ENCODE measurements at regions not wholly inside any gene's neighbourhood (a gene's known extent, or its start where the extent isn't known, plus 50 kb on each side); places are given as distances from the start of the nearest gene placed in this dataset.
"Not testable (repeated sequence)": the region's sequence is repeated elsewhere in the genome, so short reads cannot be mapped to it uniquely, and the experiment has no call there.

DNA sequence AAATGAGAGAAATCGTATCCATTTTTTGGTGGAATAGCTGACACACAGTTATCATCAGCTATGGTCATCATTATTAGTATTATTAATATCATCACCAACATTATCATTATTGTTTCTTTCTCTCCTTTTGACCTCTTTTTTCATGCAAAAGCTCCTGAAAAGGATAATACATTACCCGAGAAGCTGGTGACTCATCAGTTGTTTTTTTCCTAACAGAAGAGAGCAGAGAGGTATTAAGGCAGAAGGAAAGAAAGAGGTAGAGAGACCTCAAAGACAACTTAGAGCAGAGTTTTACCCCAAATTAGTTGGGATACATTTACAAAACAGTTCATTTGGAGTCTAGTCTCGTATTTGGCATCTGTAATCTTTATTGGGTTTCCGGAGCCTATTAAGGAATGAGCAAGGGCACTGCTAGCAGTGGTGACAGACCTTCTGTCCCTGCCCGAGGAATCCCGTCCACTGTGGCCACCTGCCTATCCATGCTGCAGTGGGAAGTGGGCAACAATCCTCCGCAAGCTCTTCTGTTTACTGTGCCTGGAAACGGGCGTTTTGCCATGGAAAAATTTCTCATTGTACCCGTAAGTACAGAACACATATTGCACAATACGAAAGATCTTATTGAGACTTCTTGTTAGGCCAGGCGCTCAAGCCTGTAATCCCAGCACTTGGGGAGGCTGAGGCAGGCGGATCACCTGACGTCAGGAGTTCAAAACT is 170.0 kb upstream of the MKLN1 start:
- Histone ChIP-seq H3K9me3 (ENCODE audit: control insufficient read depth in 4 of 4, insufficient read depth in 3 of 4, low read length in 3 of 4) (no peaks in the 10 kb centered on the region), H3K27ac (ENCODE audit: low read depth in 1 of 2, low read length in 1 of 2) (no peak overlapping the region), H3K4me1 (ENCODE audit: control insufficient read depth in 5 of 5, insufficient read depth in 5 of 5, low read length in 5 of 5) (no peaks in the 10 kb centered on the region), H3K4me3 (no peak overlapping the region), H3K27me3 (ENCODE audit: control insufficient read depth in 3 of 3, insufficient read depth in 3 of 3, low read length in 2 of 3) (no peaks in the 10 kb centered on the region), H3K36me3 (ENCODE audit: control insufficient read depth in 4 of 4, insufficient read depth in 4 of 4, low read length in 4 of 4) (no peaks in the 10 kb centered on the region), H3K9ac (ENCODE audit: insufficient read depth in 1 of 2, low read length in 2 of 2) (no peak overlapping the region)
- 72 to 81% methylated on average over 14 of the region's 14 CpGs for WGBS, 2 donors
- peak in 2 of 3 donors; percentile 3 to 12 for DNase-seq
- TF ChIP-seq, protein P1, sequence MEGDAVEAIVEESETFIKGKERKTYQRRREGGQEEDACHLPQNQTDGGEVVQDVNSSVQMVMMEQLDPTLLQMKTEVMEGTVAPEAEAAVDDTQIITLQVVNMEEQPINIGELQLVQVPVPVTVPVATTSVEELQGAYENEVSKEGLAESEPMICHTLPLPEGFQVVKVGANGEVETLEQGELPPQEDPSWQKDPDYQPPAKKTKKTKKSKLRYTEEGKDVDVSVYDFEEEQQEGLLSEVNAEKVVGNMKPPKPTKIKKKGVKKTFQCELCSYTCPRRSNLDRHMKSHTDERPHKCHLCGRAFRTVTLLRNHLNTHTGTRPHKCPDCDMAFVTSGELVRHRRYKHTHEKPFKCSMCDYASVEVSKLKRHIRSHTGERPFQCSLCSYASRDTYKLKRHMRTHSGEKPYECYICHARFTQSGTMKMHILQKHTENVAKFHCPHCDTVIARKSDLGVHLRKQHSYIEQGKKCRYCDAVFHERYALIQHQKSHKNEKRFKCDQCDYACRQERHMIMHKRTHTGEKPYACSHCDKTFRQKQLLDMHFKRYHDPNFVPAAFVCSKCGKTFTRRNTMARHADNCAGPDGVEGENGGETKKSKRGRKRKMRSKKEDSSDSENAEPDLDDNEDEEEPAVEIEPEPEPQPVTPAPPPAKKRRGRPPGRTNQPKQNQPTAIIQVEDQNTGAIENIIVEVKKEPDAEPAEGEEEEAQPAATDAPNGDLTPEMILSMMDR (IDR thresholded peaks at IDR 0.05; ENCODE audit: control extremely low read depth, extremely low read depth), result no peak
- peak; percentile 34 for ATAC-seq (ENCODE audit: insufficient read depth, low FRiP score)

DNA sequence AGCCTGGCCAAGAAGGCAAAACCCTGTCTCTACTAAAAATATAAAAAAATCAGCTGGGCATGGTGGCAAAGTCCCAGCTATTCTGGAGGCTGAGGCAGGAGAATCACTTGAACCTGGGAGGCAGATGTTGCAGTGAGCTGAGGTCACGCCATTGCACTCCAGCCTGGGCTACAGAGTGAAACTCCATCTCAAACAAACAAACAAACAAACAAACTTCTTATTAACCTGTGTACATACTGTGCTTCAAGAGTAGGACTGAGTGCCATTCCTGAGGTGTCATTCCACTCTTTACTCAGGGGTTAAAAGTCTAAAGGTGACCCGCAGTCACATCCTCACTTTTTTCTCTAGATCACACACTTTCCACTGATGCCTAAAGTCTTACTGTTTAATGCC is 169.4 kb upstream of the MKLN1 start:
- H3K9me3 ChIP-seq (ENCODE audit: control insufficient read depth in 4 of 4, insufficient read depth in 3 of 4, low read length in 3 of 4); H3K4me1 ChIP-seq (ENCODE audit: control insufficient read depth in 5 of 5, insufficient read depth in 5 of 5, low read length in 5 of 5); H3K27ac ChIP-seq (ENCODE audit: low read depth in 1 of 2, low read length in 1 of 2); DNase-seq; H3K4me3 ChIP-seq; H3K36me3 ChIP-seq (ENCODE audit: control insufficient read depth in 4 of 4, insufficient read depth in 4 of 4, low read length in 4 of 4); ATAC-seq (ENCODE audit: insufficient read depth, low FRiP score); H3K27me3 ChIP-seq (ENCODE audit: control insufficient read depth in 3 of 3, insufficient read depth in 3 of 3, low read length in 2 of 3); H3K9ac ChIP-seq (ENCODE audit: insufficient read depth in 1 of 2, low read length in 2 of 2): not testable (repeated sequence)
- 89 to 98% methylated on average over 2 of the region's 2 CpGs for WGBS, 2 donors

DNA sequence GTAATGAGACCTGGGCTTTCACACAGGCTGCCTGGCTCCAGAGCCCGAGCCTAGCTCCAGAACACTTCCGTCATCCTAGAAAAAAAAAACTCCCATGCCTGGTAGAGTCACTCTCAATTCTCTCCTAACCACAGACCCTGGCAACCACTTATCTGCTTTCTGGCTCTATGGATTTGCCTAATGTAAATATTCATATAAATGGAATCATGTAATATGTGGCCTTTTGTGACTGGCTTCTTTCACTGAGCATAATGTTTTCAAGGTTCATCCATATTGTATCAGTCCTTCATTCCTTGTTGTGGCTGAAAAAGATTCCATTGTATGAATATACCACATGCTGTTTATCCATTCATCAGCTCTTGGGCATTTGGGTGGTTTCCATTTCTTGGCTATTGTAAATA is 167.7 kb upstream of the MKLN1 start:
- Histone ChIP-seq H3K27ac (ENCODE audit: low read depth in 1 of 2, low read length in 1 of 2) (no peak overlapping the region), H3K36me3 (ENCODE audit: control insufficient read depth in 4 of 4, insufficient read depth in 4 of 4, low read length in 4 of 4) (no peaks in the 10 kb centered on the region), H3K9me3 (ENCODE audit: control insufficient read depth in 4 of 4, insufficient read depth in 3 of 4, low read length in 3 of 4) (no peaks in the 10 kb centered on the region), H3K4me3 (no peak overlapping the region), H3K9ac (ENCODE audit: insufficient read depth in 1 of 2, low read length in 2 of 2) (no peak overlapping the region), H3K27me3 (ENCODE audit: control insufficient read depth in 3 of 3, insufficient read depth in 3 of 3, low read length in 2 of 3) (no peaks in the 10 kb centered on the region), H3K4me1 (ENCODE audit: control insufficient read depth in 5 of 5, insufficient read depth in 5 of 5, low read length in 5 of 5) (no peaks in the 10 kb centered on the region)
- WGBS, 2 donors, result 84 to 96% methylated on average over 2 of the region's 2 CpGs
- ATAC-seq (ENCODE audit: insufficient read depth, low FRiP score) (no peak), DNase-seq (no peak)
- TF ChIP-seq, protein P1 (IDR thresholded peaks at IDR 0.05; ENCODE audit: control extremely low read depth, extremely low read depth), result no peak

DNA sequence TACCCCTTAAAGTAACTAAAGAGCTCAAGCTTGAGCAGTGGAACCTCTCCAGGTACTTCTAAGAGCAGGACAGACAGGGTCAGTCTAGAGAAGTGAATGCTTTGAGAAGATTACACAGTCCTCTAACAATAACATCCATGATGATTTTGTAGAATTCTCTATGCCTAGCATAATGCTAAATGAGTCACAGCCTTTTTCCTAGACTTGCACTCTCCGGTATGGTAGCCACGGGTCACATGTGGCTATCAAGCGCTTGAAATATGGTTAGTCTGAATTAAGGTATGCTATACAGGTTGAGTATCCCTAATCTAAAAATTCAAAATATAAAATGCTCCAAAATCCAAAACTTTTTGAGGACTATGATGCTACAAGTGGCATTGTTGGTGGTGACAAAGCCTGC is 166.6 kb upstream of the MKLN1 start:
- Histone ChIP-seq H3K4me3 (no peak overlapping the region), H3K9me3 (ENCODE audit: control insufficient read depth in 4 of 4, insufficient read depth in 3 of 4, low read length in 3 of 4) (no peaks in the 10 kb centered on the region), H3K36me3 (ENCODE audit: control insufficient read depth in 4 of 4, insufficient read depth in 4 of 4, low read length in 4 of 4) (no peaks in the 10 kb centered on the region), H3K9ac (ENCODE audit: insufficient read depth in 1 of 2, low read length in 2 of 2) (no peak overlapping the region), H3K4me1 (ENCODE audit: control insufficient read depth in 5 of 5, insufficient read depth in 5 of 5, low read length in 5 of 5) (no peaks in the 10 kb centered on the region), H3K27me3 (ENCODE audit: control insufficient read depth in 3 of 3, insufficient read depth in 3 of 3, low read length in 2 of 3) (no peaks in the 10 kb centered on the region), H3K27ac (ENCODE audit: low read depth in 1 of 2, low read length in 1 of 2) (no peak overlapping the region)
- DNase-seq, result no peak
- TF ChIP-seq, protein P1 (IDR thresholded peaks at IDR 0.05; ENCODE audit: control extremely low read depth, extremely low read depth), result no peak
- WGBS, 2 donors, result 93 to 96% methylated on average over 3 of the region's 3 CpGs
- ATAC-seq (ENCODE audit: insufficient read depth, low FRiP score), result no peak
